Trophoblast cell (in vitro differentiated cells and primary cell): ENCODE measurements at regions not wholly inside any gene's neighbourhood (a gene's known extent, or its start where the extent isn't known, plus 50 kb on each side); places are given as distances from the start of the nearest gene placed in this dataset.
A peak's percentile ranks its signal among the peaks of the same experiment; 100 is the strongest.

Experiments used
- DNase-seq, 2 donors: peaks; one replicate each; pipeline ENCODE4 v3.0.0-alpha.2; 2016
- H2AFZ ChIP-seq: 2 replicates; pipeline ENCODE4 v1.6.1; 2013; ENCODE audit warnings: low read length, moderate library complexity, mild to moderate bottlenecking; ENCODE audit not compliant: insufficient read depth, poor library complexity
- H2AK5ac ChIP-seq: 2 replicates; pipeline ENCODE4 v1.6.1; 2013; ENCODE audit warnings: mild to moderate bottlenecking, low read length
- H2BK120ac ChIP-seq: 2 replicates; pipeline ENCODE4 v1.6.1; 2013; ENCODE audit warnings: low read length, mild to moderate bottlenecking, moderate library complexity; ENCODE audit not compliant: insufficient read depth, poor library complexity
- H2BK12ac ChIP-seq: 2 replicates; pipeline ENCODE4 v1.6.1; 2013; ENCODE audit warnings: mild to moderate bottlenecking, low read length, moderate library complexity
- H2BK5ac ChIP-seq: 2 replicates; pipeline ENCODE4 v1.6.1; 2013; ENCODE audit warnings: low read length, low read depth, moderate library complexity, mild to moderate bottlenecking; ENCODE audit not compliant: poor library complexity
- H3K14ac ChIP-seq: 2 replicates; pipeline ENCODE4 v1.6.1; 2013; ENCODE audit warnings: mild to moderate bottlenecking, low read length
- H3K18ac ChIP-seq: 2 replicates; pipeline ENCODE4 v1.6.1; 2013; ENCODE audit warnings: mild to moderate bottlenecking, low read length
- H3K23ac ChIP-seq: 2 replicates; pipeline ENCODE4 v1.6.1; 2013; ENCODE audit warnings: low read length
- H3K27ac ChIP-seq: 2 replicates; pipeline ENCODE4 v1.5.1; 2013; ENCODE audit warnings: low read depth, mild to moderate bottlenecking, inconsistent platforms, low read length, moderate library complexity
- H3K27me3 ChIP-seq: 2 replicates; pipeline ENCODE4 v1.6.1; 2013; ENCODE audit warnings: inconsistent platforms, mild to moderate bottlenecking, low read length, moderate library complexity; ENCODE audit not compliant: insufficient read depth
- H3K36me3 ChIP-seq, 2 experiments: 1 replicate in 1 of 2; 2 replicates in 1 of 2; pipeline ENCODE4 v1.6.1; 2013; ENCODE audit warnings: low read length in 2 of 2, mild to moderate bottlenecking in 2 of 2, moderate library complexity in 1 of 2; ENCODE audit not compliant: insufficient read depth in 2 of 2, control insufficient read depth in 1 of 2
- H3K4ac ChIP-seq: 2 replicates; pipeline ENCODE4 v1.6.1; 2013; ENCODE audit warnings: low read depth, mild to moderate bottlenecking, low read length, moderate library complexity
- H3K4me1 ChIP-seq, 2 experiments: 1 replicate in 1 of 2; 2 replicates in 1 of 2; pipeline ENCODE4 v1.6.1; 2013; ENCODE audit warnings: low read length in 2 of 2, mild to moderate bottlenecking in 2 of 2, moderate library complexity in 1 of 2; ENCODE audit not compliant: insufficient read depth in 2 of 2, control insufficient read depth in 1 of 2
- H3K4me2 ChIP-seq: 2 replicates; pipeline ENCODE4 v1.6.1; 2013; ENCODE audit warnings: inconsistent platforms, mild to moderate bottlenecking, low read length, moderate library complexity
- H3K4me3 ChIP-seq: 2 replicates; pipeline ENCODE4 v1.5.1; 2013; ENCODE audit warnings: mild to moderate bottlenecking, low read depth, low read length, inconsistent platforms
- H3K79me1 ChIP-seq: one replicate; pipeline ENCODE4 v1.6.1; 2013; ENCODE audit warnings: low read length
- H3K79me2 ChIP-seq: 2 replicates; pipeline ENCODE4 v1.6.1; 2013; ENCODE audit warnings: low read length, mild to moderate bottlenecking; ENCODE audit not compliant: control insufficient read depth, insufficient read depth, poor library complexity
- H3K9ac ChIP-seq: 2 replicates; pipeline ENCODE4 v1.6.1; 2013; ENCODE audit warnings: mild to moderate bottlenecking, low read length
- H3K9me3 ChIP-seq: 2 replicates; pipeline ENCODE4 v1.6.1; 2013; ENCODE audit warnings: low read depth, mild to moderate bottlenecking, control low read depth, inconsistent platforms, low read length; ENCODE audit not compliant: insufficient read depth
- H4K12ac ChIP-seq: 2 replicates; pipeline ENCODE4 v1.6.1; 2013; ENCODE audit warnings: low read depth, mild to moderate bottlenecking, low read length, moderate library complexity
- H4K8ac ChIP-seq: 2 replicates; pipeline ENCODE4 v1.6.1; 2013; ENCODE audit warnings: low read depth, mild to moderate bottlenecking, low read length, moderate library complexity
- H4K91ac ChIP-seq: one replicate; pipeline ENCODE4 v1.6.1; 2013; ENCODE audit warnings: low read depth, mild to moderate bottlenecking, low read length, moderate library complexity
- WGBS: extraction: QIAGEN DNeasy Blood & Tissue Kit; methylation state at CpG from one replicate; pipeline ENCODE4 v1.1.7; 2013; ENCODE audit warnings: missing lambda C conversion rate; ENCODE audit not compliant: insufficient read length, insufficient coverage; ENCODE audit errors: extremely low coverage; 5-methylcytosine and 5-hydroxymethylcytosine counted together

- peaks cover 2% of the 10 kb centered on the region for H3K9me3 ChIP-seq
- no peak overlapping the region for H2BK12ac ChIP-seq
- no peak overlapping the region for H2AK5ac ChIP-seq
- DNase-seq, result peak in 1 of 2 donors; percentile 2
- no peaks in the 10 kb centered on the region for H3K4me1 ChIP-seq
- H3K27me3 ChIP-seq, result no peaks in the 10 kb centered on the region
- no peak overlapping the region for H3K9ac ChIP-seq
- H2BK5ac ChIP-seq, result no peak overlapping the region
- no peak overlapping the region for H3K18ac ChIP-seq
- no peak overlapping the region for H2AFZ ChIP-seq
- H3K4me2 ChIP-seq, result no peak overlapping the region
- H3K4ac ChIP-seq, result no peak overlapping the region
- H2BK120ac ChIP-seq, result no peak overlapping the region
- no peaks in the 10 kb centered on the region for H3K79me1 ChIP-seq
- no peak overlapping the region for H3K4me3 ChIP-seq
- no peak overlapping the region for H4K12ac ChIP-seq
- no peaks in the 10 kb centered on the region for H3K79me2 ChIP-seq
- WGBS, result no CpG with 5 or more reads among the region's 3 CpGs
- H3K14ac ChIP-seq, result no peak overlapping the region
- no peak overlapping the region for H3K23ac ChIP-seq
- H4K8ac ChIP-seq, result no peak overlapping the region
- no peaks in the 10 kb centered on the region for H3K36me3 ChIP-seq
- no peak overlapping the region for H3K27ac ChIP-seq
- no peak overlapping the region for H4K91ac ChIP-seq
These were observed 584.6 kb upstream of the POM121L12 start for GRCh38 chr7:52450816-52451215.

GRCh38 chr7:52447581-52448180 lies 587.8 kb upstream of the POM121L12 start:
- H4K91ac ChIP-seq, result no peak overlapping the region
- H3K79me2 ChIP-seq, result no peaks in the 10 kb centered on the region
- H2BK5ac ChIP-seq, result no peak overlapping the region
- H3K18ac ChIP-seq, result no peak overlapping the region
- no peak overlapping the region for H4K8ac ChIP-seq
- DNase-seq, result peak; percentile 51 to 90
- no peak overlapping the region for H2BK120ac ChIP-seq
- no peaks in the 10 kb centered on the region for H3K9me3 ChIP-seq
- H3K23ac ChIP-seq, result no peak overlapping the region
- H2BK12ac ChIP-seq, result no peak overlapping the region
- H3K9ac ChIP-seq, result no peak overlapping the region
- H3K79me1 ChIP-seq, result no peaks in the 10 kb centered on the region
- no peak overlapping the region for H3K14ac ChIP-seq
- H2AFZ ChIP-seq, result no peak overlapping the region
- no peaks in the 10 kb centered on the region for H3K27me3 ChIP-seq
- H3K4me3 ChIP-seq, result no peak overlapping the region
- no peaks in the 10 kb centered on the region for H3K36me3 ChIP-seq
- no peak overlapping the region for H3K4ac ChIP-seq
- WGBS, result no CpG with 5 or more reads among the region's 3 CpGs
- H2AK5ac ChIP-seq, result no peak overlapping the region
- H3K27ac ChIP-seq, result no peak overlapping the region
- H4K12ac ChIP-seq, result no peak overlapping the region
- no peaks in the 10 kb centered on the region for H3K4me1 ChIP-seq
- no peak overlapping the region for H3K4me2 ChIP-seq

DNA sequence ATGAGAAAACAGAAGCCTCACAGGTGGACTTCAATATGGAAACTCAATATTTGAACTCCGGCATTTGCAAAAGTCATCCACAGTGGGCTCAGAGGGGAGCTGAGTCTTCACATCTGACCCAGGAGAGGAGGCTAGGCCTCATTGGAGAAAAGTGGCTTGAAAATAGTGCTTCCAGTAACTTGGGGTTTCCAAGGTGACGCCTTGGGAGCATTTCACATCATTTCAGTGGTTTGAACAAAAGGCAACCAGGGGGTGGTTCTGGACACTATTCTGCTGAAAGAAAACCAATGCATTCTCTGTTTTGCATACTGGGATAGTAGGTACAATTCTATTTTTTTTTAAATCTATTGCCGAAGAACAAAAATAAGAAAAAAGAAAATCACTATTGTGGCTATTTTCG lies 599.2 kb upstream of the POM121L12 start:
- peaks cover 2% of the 10 kb centered on the region for H3K9me3 ChIP-seq

GRCh38 chr7:52431082-52431815 lies 604.2 kb upstream of the POM121L12 start:
- Histone ChIP-seq H4K91ac (no peak overlapping the region), H3K79me2 (no peaks in the 10 kb centered on the region), H3K23ac (no peak overlapping the region), H3K14ac (no peak overlapping the region), H3K9me3 (peaks cover 6% of the 10 kb centered on the region), H3K4ac (no peak overlapping the region), H2BK120ac (no peak overlapping the region), H3K4me3 (no peak overlapping the region), H3K79me1 (no peaks in the 10 kb centered on the region), H3K9ac (no peak overlapping the region), H2BK12ac (no peak overlapping the region), H4K8ac (no peak overlapping the region), H4K12ac (no peak overlapping the region), H2AK5ac (no peak overlapping the region), H3K36me3 (no peaks in the 10 kb centered on the region), H3K4me2 (no peak overlapping the region), H3K27me3 (no peaks in the 10 kb centered on the region), H3K4me1 (no peaks in the 10 kb centered on the region), H2BK5ac (no peak overlapping the region), H2AFZ (no peak overlapping the region), H3K18ac (no peak overlapping the region), H3K27ac (no peak overlapping the region)
- DNase-seq, result no peak
- WGBS, result no CpG with 5 or more reads among the region's 36 CpGs

More for the DNA sequence above, 599.2 kb upstream of the POM121L12 start:
- no peaks in the 10 kb centered on the region for H3K79me2 ChIP-seq
- no peak overlapping the region for H3K23ac ChIP-seq
- H3K4ac ChIP-seq, result no peak overlapping the region
- no peak overlapping the region for H4K8ac ChIP-seq
- no peaks in the 10 kb centered on the region for H3K36me3 ChIP-seq
- no peak overlapping the region for H3K4me2 ChIP-seq
- H2BK12ac ChIP-seq, result no peak overlapping the region
- no peak overlapping the region for H3K27ac ChIP-seq
- H3K18ac ChIP-seq, result no peak overlapping the region
- no peak overlapping the region for H4K12ac ChIP-seq
- H2AFZ ChIP-seq, result no peak overlapping the region
- H2BK5ac ChIP-seq, result no peak overlapping the region
- no peaks in the 10 kb centered on the region for H3K79me1 ChIP-seq
- H3K27me3 ChIP-seq, result no peaks in the 10 kb centered on the region
- no CpG with 5 or more reads among the region's 4 CpGs for WGBS
- no peak overlapping the region for H3K4me3 ChIP-seq
- DNase-seq, result no peak
- H4K91ac ChIP-seq, result no peak overlapping the region
- no peak overlapping the region for H3K14ac ChIP-seq
- no peak overlapping the region for H3K9ac ChIP-seq
- no peak overlapping the region for H2AK5ac ChIP-seq
- no peak overlapping the region for H2BK120ac ChIP-seq
- H3K4me1 ChIP-seq, result no peaks in the 10 kb centered on the region
